ENCODE measurements at regions not wholly inside any gene's neighbourhood (a gene's known extent, or its start where the extent isn't known, plus 50 kb on each side); places are given as distances from the start of the nearest gene placed in this dataset.

GRCh38 chr3:102141096-102141927 is 292.0 kb downstream of the NFKBIZ start:
- ATAC-seq, result no peak
- Mint-ChIP-seq H3K4me3 (no peak overlapping the region), H3K27ac (no peak overlapping the region), H3K4me1 (peaks cover 6% of the 10 kb centered on the region), H3K9me3 (no peaks in the 10 kb centered on the region), H3K27me3 (peaks cover 7% of the 10 kb centered on the region)
- no peak for DNase-seq

- Mint-ChIP-seq H3K27me3 (peaks cover 7% of the 10 kb centered on the region), H3K27ac (no peak overlapping the region), H3K9me3 (no peaks in the 10 kb centered on the region), H3K4me1 (peaks cover 6% of the 10 kb centered on the region), H3K4me3 (no peak overlapping the region)
- no peak for DNase-seq
- no peak for ATAC-seq
These were observed 292.6 kb downstream of the NFKBIZ start for GRCh38 chr3:102141928-102142239.

- Mint-ChIP-seq H3K4me3 (no peak overlapping the region), H3K4me1 (peaks cover 6% of the 10 kb centered on the region), H3K27ac (no peak overlapping the region), H3K9me3 (no peaks in the 10 kb centered on the region), H3K27me3 (peaks cover 7% of the 10 kb centered on the region)
- ATAC-seq (no peak), DNase-seq (no peak)
These were observed 292.3 kb upstream of the ZPLD1 start for GRCh38 chr3:102142379-102143060.

GRCh38 chr3:102143536-102143935 is 291.3 kb upstream of the ZPLD1 start:
- peaks cover 6% of the 10 kb centered on the region for H3K4me1 Mint-ChIP-seq
- H3K27me3 Mint-ChIP-seq, result peaks cover 7% of the 10 kb centered on the region
- no peak overlapping the region for H3K4me3 Mint-ChIP-seq
- ATAC-seq, result no peak
- no peak overlapping the region for H3K27ac Mint-ChIP-seq
- no peaks in the 10 kb centered on the region for H3K9me3 Mint-ChIP-seq
- DNase-seq, result no peak

GRCh38 chr3:102144063-102144462 is 290.8 kb upstream of the ZPLD1 start:
- Mint-ChIP-seq H3K4me3 (no peak overlapping the region), H3K27me3 (peaks cover 7% of the 10 kb centered on the region), H3K9me3 (no peaks in the 10 kb centered on the region), H3K27ac (no peak overlapping the region), H3K4me1 (peaks cover 6% of the 10 kb centered on the region)
- no peak for ATAC-seq
- DNase-seq, result no peak

GRCh38 chr3:102148598-102149337 is 286.0 kb upstream of the ZPLD1 start:
- DNase-seq (no peak), ATAC-seq (no peak)
- Mint-ChIP-seq H3K9me3 (peaks cover 34 to 39% of the 10 kb centered on the region in 2 donors), H3K4me1 (peaks cover 25% of the 10 kb centered on the region), H3K27me3 (no peaks in the 10 kb centered on the region), H3K27ac (no peak overlapping the region), H3K4me3 (no peak overlapping the region)

GRCh38 chr3:102151935-102152334 is 282.9 kb upstream of the ZPLD1 start:
- Mint-ChIP-seq H3K27me3 (peaks cover 13% of the 10 kb centered on the region), H3K27ac (no peak overlapping the region), H3K4me1 (peaks cover 32% of the 10 kb centered on the region), H3K4me3 (no peak overlapping the region), H3K9me3 (peaks cover 40 to 42% of the 10 kb centered on the region in 2 donors)
- no peak for ATAC-seq
- DNase-seq, result no peak

GRCh38 chr3:102156426-102156825 is 278.4 kb upstream of the ZPLD1 start:
- Mint-ChIP-seq H3K4me1 (peaks cover 28% of the 10 kb centered on the region), H3K27me3 (peaks cover 13% of the 10 kb centered on the region), H3K27ac (no peak overlapping the region), H3K4me3 (no peak overlapping the region), H3K9me3 (peaks cover 24% of the 10 kb centered on the region in 2 donors)
- DNase-seq (no peak), ATAC-seq (no peak)

GRCh38 chr3:102158080-102158740 is 276.6 kb upstream of the ZPLD1 start:
- peaks cover 13% of the 10 kb centered on the region for H3K27me3 Mint-ChIP-seq

GRCh38 chr3:102159810-102160451 is 274.9 kb upstream of the ZPLD1 start:
- Mint-ChIP-seq H3K4me3 (no peak overlapping the region), H3K4me1 (peaks cover 30% of the 10 kb centered on the region), H3K27ac (no peak overlapping the region), H3K9me3 (peaks cover 0 to 7% of the 10 kb centered on the region in 2 donors), H3K27me3 (peaks cover 6% of the 10 kb centered on the region)
- ATAC-seq (peak; percentile 72), DNase-seq (no peak)

More at GRCh38 chr3:102158080-102158740, 276.6 kb upstream of the ZPLD1 start:
- Mint-ChIP-seq H3K4me3 (no peak overlapping the region), H3K9me3 (peaks cover 6 to 8% of the 10 kb centered on the region in 2 donors), H3K4me1 (peaks cover 33% of the 10 kb centered on the region), H3K27ac (no peak overlapping the region)
- DNase-seq, result no peak
- ATAC-seq, result no peak

GRCh38 chr3:102161384-102162006 is 273.3 kb upstream of the ZPLD1 start:
- Mint-ChIP-seq H3K27me3 (no peaks in the 10 kb centered on the region), H3K4me1 (peaks cover 28% of the 10 kb centered on the region), H3K4me3 (peak overlapping the region in 1 of 2 donors; percentile 32), H3K27ac (peak overlapping the region in 1 of 2 donors; percentile 13), H3K9me3 (peaks cover 0 to 4% of the 10 kb centered on the region in 2 donors)
- ATAC-seq, result peak; percentile 40
- DNase-seq, result no peak

- peak overlapping the region in 1 of 2 donors; percentile 92 for H3K27ac Mint-ChIP-seq
These were observed 272.6 kb upstream of the ZPLD1 start for GRCh38 chr3:102162251-102162650.

GRCh38 chr3:102163039-102163817 is 271.6 kb upstream of the ZPLD1 start:
- Mint-ChIP-seq H3K27me3 (no peaks in the 10 kb centered on the region), H3K4me1 (peaks cover 22% of the 10 kb centered on the region), H3K9me3 (peaks cover 0 to 4% of the 10 kb centered on the region in 2 donors), H3K27ac (peak overlapping the region in 1 of 2 donors; percentile 52), H3K4me3 (no peak overlapping the region)
- ATAC-seq (no peak), DNase-seq (no peak)

More at GRCh38 chr3:102162251-102162650, 272.6 kb upstream of the ZPLD1 start:
- no peaks in the 10 kb centered on the region for H3K27me3 Mint-ChIP-seq
- peaks cover 22% of the 10 kb centered on the region for H3K4me1 Mint-ChIP-seq
- DNase-seq (no peak), ATAC-seq (peak; percentile 90)
- peak overlapping the region in 1 of 2 donors; percentile 14 for H3K4me3 Mint-ChIP-seq
- H3K9me3 Mint-ChIP-seq, result peaks cover 0 to 4% of the 10 kb centered on the region in 2 donors

GRCh38 chr3:102163818-102164154 is 271.0 kb upstream of the ZPLD1 start:
- Mint-ChIP-seq H3K27me3 (no peaks in the 10 kb centered on the region), H3K4me1 (peaks cover 22% of the 10 kb centered on the region), H3K9me3 (peaks cover 0 to 4% of the 10 kb centered on the region in 2 donors), H3K4me3 (no peak overlapping the region), H3K27ac (no peak overlapping the region)
- no peak for ATAC-seq
- no peak for DNase-seq
